ENCODE measurements at regions not wholly inside any gene's neighbourhood (a gene's known extent, or its start where the extent isn't known, plus 50 kb on each side); places are given as distances from the start of the nearest gene placed in this dataset.

- TF ChIP-seq CTCF (IDR thresholded peaks at IDR 0.05): no peak
- TF ChIP-seq POLR2A (IDR thresholded peaks at IDR 0.05): no peak
- TF ChIP-seq POLR2AphosphoS5 (IDR thresholded peaks at IDR 0.05): no peak
These were observed 216.9 kb downstream of the CAVIN4 start for GRCh38 chr9:100794738-100795269.

All from prostate gland (tissue), 2 donors.